ENCODE measurements at regions not wholly inside any gene's neighbourhood (a gene's known extent, or its start where the extent isn't known, plus 50 kb on each side); places are given as distances from the start of the nearest gene placed in this dataset.

- TF ChIP-seq, protein P1, sequence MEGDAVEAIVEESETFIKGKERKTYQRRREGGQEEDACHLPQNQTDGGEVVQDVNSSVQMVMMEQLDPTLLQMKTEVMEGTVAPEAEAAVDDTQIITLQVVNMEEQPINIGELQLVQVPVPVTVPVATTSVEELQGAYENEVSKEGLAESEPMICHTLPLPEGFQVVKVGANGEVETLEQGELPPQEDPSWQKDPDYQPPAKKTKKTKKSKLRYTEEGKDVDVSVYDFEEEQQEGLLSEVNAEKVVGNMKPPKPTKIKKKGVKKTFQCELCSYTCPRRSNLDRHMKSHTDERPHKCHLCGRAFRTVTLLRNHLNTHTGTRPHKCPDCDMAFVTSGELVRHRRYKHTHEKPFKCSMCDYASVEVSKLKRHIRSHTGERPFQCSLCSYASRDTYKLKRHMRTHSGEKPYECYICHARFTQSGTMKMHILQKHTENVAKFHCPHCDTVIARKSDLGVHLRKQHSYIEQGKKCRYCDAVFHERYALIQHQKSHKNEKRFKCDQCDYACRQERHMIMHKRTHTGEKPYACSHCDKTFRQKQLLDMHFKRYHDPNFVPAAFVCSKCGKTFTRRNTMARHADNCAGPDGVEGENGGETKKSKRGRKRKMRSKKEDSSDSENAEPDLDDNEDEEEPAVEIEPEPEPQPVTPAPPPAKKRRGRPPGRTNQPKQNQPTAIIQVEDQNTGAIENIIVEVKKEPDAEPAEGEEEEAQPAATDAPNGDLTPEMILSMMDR (IDR thresholded peaks at IDR 0.05; ENCODE audit: insufficient read depth, low read length, poor library complexity, severe bottlenecking), result no peak
- Histone ChIP-seq H3K36me3 (ENCODE audit: control insufficient read depth, insufficient read depth, low read length) (no peaks in the 10 kb centered on the region), H3K4me3 (replicated peaks; ENCODE audit: low read depth, low read length) (no peak overlapping the region)
These were observed 174.9 kb upstream of the TECRL start for GRCh38 chr4:64584125-64584524.

GRCh38 chr4:64582492-64582891 is 173.2 kb upstream of the TECRL start:
- Histone ChIP-seq H3K27me3 (replicated peaks; ENCODE audit: control insufficient read depth, insufficient read depth, low read length) (no peaks in the 10 kb centered on the region), H3K36me3 (ENCODE audit: control insufficient read depth, insufficient read depth, low read length) (no peaks in the 10 kb centered on the region), H3K4me3 (replicated peaks; ENCODE audit: low read depth, low read length) (no peak overlapping the region)
- TF ChIP-seq, protein P1 (IDR thresholded peaks at IDR 0.05; ENCODE audit: insufficient read depth, low read length, poor library complexity, severe bottlenecking), result no peak
- DNase-seq (ENCODE audit: extremely low read depth, insufficient read length), result no peak

More at GRCh38 chr4:64584125-64584524, 174.9 kb upstream of the TECRL start:
- no peak for DNase-seq (ENCODE audit: extremely low read depth, insufficient read length)
- H3K27me3 ChIP-seq (replicated peaks; ENCODE audit: control insufficient read depth, insufficient read depth, low read length), result no peaks in the 10 kb centered on the region

DNA sequence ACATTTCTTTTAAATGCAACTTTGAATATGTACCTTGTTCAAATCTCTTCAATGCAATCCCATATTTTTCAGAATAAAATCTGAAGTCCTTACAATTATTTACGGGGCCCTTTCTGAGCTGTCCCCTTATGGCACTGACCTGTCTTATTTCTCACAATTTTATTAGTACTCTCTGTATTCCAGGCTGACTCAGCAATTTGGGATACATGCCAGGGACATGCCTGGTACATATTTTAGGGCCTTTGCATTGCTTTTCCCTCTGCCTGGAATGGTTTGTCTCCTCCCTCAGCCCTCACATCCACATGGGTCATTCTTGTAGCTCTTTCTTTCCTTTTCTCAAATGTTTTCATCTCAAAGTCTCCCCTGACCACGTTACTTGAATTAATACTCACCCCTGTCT is 172.2 kb upstream of the TECRL start:
- no peak for DNase-seq (ENCODE audit: extremely low read depth, insufficient read length)
- Histone ChIP-seq H3K36me3 (ENCODE audit: control insufficient read depth, insufficient read depth, low read length) (no peaks in the 10 kb centered on the region), H3K4me3 (replicated peaks; ENCODE audit: low read depth, low read length) (no peak overlapping the region), H3K27me3 (replicated peaks; ENCODE audit: control insufficient read depth, insufficient read depth, low read length) (no peaks in the 10 kb centered on the region)
- TF ChIP-seq, protein P1 (IDR thresholded peaks at IDR 0.05; ENCODE audit: insufficient read depth, low read length, poor library complexity, severe bottlenecking), result no peak

DNA sequence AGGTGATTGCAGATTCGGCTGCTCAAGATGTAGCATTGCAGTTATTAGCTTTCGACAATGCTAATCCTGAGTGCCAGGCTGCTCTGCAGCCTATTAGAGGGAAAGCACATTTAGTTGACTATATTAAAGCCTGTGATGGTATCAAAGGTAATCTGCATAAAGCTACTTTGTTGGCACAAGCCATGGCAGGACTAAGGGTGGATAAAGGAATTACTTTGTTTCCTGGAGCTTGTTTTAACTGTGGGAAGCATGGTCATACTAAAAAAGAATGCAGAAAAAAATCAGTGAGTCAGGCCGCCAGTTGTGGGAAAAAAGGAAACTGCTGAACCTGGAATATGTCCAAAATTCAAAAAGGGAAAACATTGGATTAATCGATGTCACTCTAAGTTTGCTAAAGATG is 154.9 kb upstream of the TECRL start:
- TF ChIP-seq, protein P1 (IDR thresholded peaks at IDR 0.05; ENCODE audit: insufficient read depth, low read length, poor library complexity, severe bottlenecking), result no peak
- Histone ChIP-seq H3K27me3 (replicated peaks; ENCODE audit: control insufficient read depth, insufficient read depth, low read length) (no peaks in the 10 kb centered on the region), H3K4me3 (replicated peaks; ENCODE audit: low read depth, low read length) (no peak overlapping the region), H3K36me3 (ENCODE audit: control insufficient read depth, insufficient read depth, low read length) (no peaks in the 10 kb centered on the region)
- no peak for DNase-seq (ENCODE audit: extremely low read depth, insufficient read length)

GRCh38 chr4:64559571-64559970 is 150.3 kb upstream of the TECRL start:
- no peak for DNase-seq (ENCODE audit: extremely low read depth, insufficient read length)
- Histone ChIP-seq H3K36me3 (ENCODE audit: control insufficient read depth, insufficient read depth, low read length) (no peaks in the 10 kb centered on the region), H3K27me3 (replicated peaks; ENCODE audit: control insufficient read depth, insufficient read depth, low read length) (no peaks in the 10 kb centered on the region), H3K4me3 (replicated peaks; ENCODE audit: low read depth, low read length) (no peak overlapping the region)
- TF ChIP-seq, protein P1 (IDR thresholded peaks at IDR 0.05; ENCODE audit: insufficient read depth, low read length, poor library complexity, severe bottlenecking), result no peak

- Histone ChIP-seq H3K4me3 (replicated peaks; ENCODE audit: low read depth, low read length) (no peak overlapping the region), H3K27me3 (replicated peaks; ENCODE audit: control insufficient read depth, insufficient read depth, low read length) (no peaks in the 10 kb centered on the region), H3K36me3 (ENCODE audit: control insufficient read depth, insufficient read depth, low read length) (no peaks in the 10 kb centered on the region)
- TF ChIP-seq, protein P1 (IDR thresholded peaks at IDR 0.05; ENCODE audit: insufficient read depth, low read length, poor library complexity, severe bottlenecking), result no peak
- DNase-seq (ENCODE audit: extremely low read depth, insufficient read length), result no peak
These were observed 141.9 kb upstream of the TECRL start for GRCh38 chr4:64551125-64551524.
